IMR-90 (cell line): ENCODE measurements at regions not wholly inside any gene's neighbourhood (a gene's known extent, or its start where the extent isn't known, plus 50 kb on each side); places are given as distances from the start of the nearest gene placed in this dataset.

Experiments
- ATAC-seq: fragments of 200-7000 bp; cut with Tn5 transposase; 2 replicates; pipeline ENCODE4 v1.9.1; 2020; ENCODE audit warnings: low read depth, mild to moderate bottlenecking, moderate library complexity
- BruUV-seq: library from RNA; stranded (reverse); fragments of 400-500 nt; replicated peaks from 2 replicates; lab custom pipeline; 2021; lab: Mats Ljungman, UMichigan
- CTCF ChIA-PET: fragments of 300-600 bp; formaldehyde crosslinking; extraction: SDS; loops from one replicate; lab custom pipeline; 2021; ENCODE audit warnings: antibody characterized with exemption; lab: Yijun Ruan, JAX
- POLR2A ChIA-PET: fragments of 300-600 bp; sonication (Branson Sonifier 250); formaldehyde crosslinking; loops from one replicate; lab custom pipeline; 2022; ENCODE audit warnings: antibody characterized with exemption; ENCODE audit not compliant: unreplicated experiment; lab: Charles Lee
- DNase-seq: peaks from one replicate; pipeline ENCODE4 v3.0.0; 2013
- H2AFZ ChIP-seq: replicated peaks from 2 replicates; pipeline ENCODE3; 2013; ENCODE audit warnings: low read length, mild to moderate bottlenecking; ENCODE audit not compliant: poor library complexity
- H2AK5ac ChIP-seq: 2 replicates; pipeline ENCODE4 v1.6.1; 2013; ENCODE audit warnings: low read depth, low read length, inconsistent platforms
- H2AK9ac ChIP-seq: replicated peaks from 2 replicates; pipeline ENCODE3; 2013; ENCODE audit warnings: mild to moderate bottlenecking, low read depth, low read length, moderate library complexity; ENCODE audit not compliant: poor library complexity
- H2BK120ac ChIP-seq: 2 replicates; pipeline ENCODE4 v1.6.1; 2013; ENCODE audit warnings: low read depth, low read length, inconsistent platforms
- H2BK15ac ChIP-seq: 3 replicates; pipeline ENCODE4 v1.6.1; 2013; ENCODE audit warnings: low read depth, low read length, inconsistent platforms
- H2BK20ac ChIP-seq: 2 replicates; pipeline ENCODE4 v1.6.1; 2013; ENCODE audit warnings: low read depth, mild to moderate bottlenecking, inconsistent platforms, low read length, moderate library complexity
- H2BK5ac ChIP-seq: 2 replicates; pipeline ENCODE4 v1.6.1; 2013; ENCODE audit warnings: mild to moderate bottlenecking, low read depth, low read length, inconsistent platforms; ENCODE audit not compliant: poor library complexity, severe bottlenecking
- H3K14ac ChIP-seq: replicated peaks from 2 replicates; pipeline ENCODE4 v1.6.1; 2013; ENCODE audit warnings: low read depth, low read length, inconsistent platforms
- H3K18ac ChIP-seq: 2 replicates; pipeline ENCODE4 v1.6.1; 2013; ENCODE audit warnings: low read depth, low read length, control low read depth
- H3K23ac ChIP-seq: 2 replicates; pipeline ENCODE4 v1.6.1; 2013; ENCODE audit warnings: low read depth, low read length, inconsistent platforms
- H3K27ac ChIP-seq: 2 replicates; pipeline ENCODE4 v1.5.1; 2013; ENCODE audit warnings: mild to moderate bottlenecking, control low read depth, low read length; ENCODE audit not compliant: insufficient read depth
- H3K27me3 ChIP-seq: 2 replicates; pipeline ENCODE4 v1.6.1; 2013; ENCODE audit warnings: low read length; ENCODE audit not compliant: control insufficient read depth, insufficient read depth
- H3K36me3 ChIP-seq: 2 replicates; pipeline ENCODE4 v1.6.1; 2013; ENCODE audit warnings: low read length, mixed read lengths; ENCODE audit not compliant: control insufficient read depth, insufficient read depth
- H3K4ac ChIP-seq: 2 replicates; pipeline ENCODE4 v1.6.1; 2013; ENCODE audit warnings: low read depth, low read length, inconsistent platforms
- H3K4me1 ChIP-seq: 2 replicates; pipeline ENCODE4 v1.6.1; 2013; ENCODE audit warnings: low read length, mixed read lengths; ENCODE audit not compliant: control insufficient read depth, insufficient read depth
- H3K4me2 ChIP-seq: 2 replicates; pipeline ENCODE4 v1.6.1; 2013; ENCODE audit warnings: low read depth, mild to moderate bottlenecking, control low read depth, low read length, moderate library complexity
- H3K4me3 ChIP-seq: 2 replicates; pipeline ENCODE4 v1.5.1; 2013; ENCODE audit warnings: low read depth, mild to moderate bottlenecking, control low read depth, low read length, moderate library complexity; ENCODE audit not compliant: insufficient read depth
- H3K56ac ChIP-seq: 2 replicates; pipeline ENCODE4 v1.6.1; 2013; ENCODE audit warnings: low read length, inconsistent platforms; ENCODE audit not compliant: insufficient read depth; ENCODE audit errors: extremely low read depth
- H3K79me1 ChIP-seq, 2 experiments: 2 replicates each; pipeline ENCODE4 v1.6.1; 2013; ENCODE audit warnings: low read length in 2 of 2, inconsistent platforms in 1 of 2, low read depth in 1 of 2
- H3K9ac ChIP-seq: 2 replicates; pipeline ENCODE4 v1.6.1; 2013; ENCODE audit warnings: low read depth, low read length, control low read depth
- H3K9me1 ChIP-seq: 2 replicates; pipeline ENCODE4 v1.6.1; 2013; ENCODE audit warnings: low read length, inconsistent platforms; ENCODE audit not compliant: insufficient read depth
- H3K9me3 ChIP-seq: 2 replicates; pipeline ENCODE4 v1.6.1; 2013; ENCODE audit warnings: low read length; ENCODE audit not compliant: control insufficient read depth, insufficient read depth
- H4K20me1 ChIP-seq: 2 replicates; pipeline ENCODE4 v1.6.1; 2013; ENCODE audit warnings: low read length, inconsistent platforms; ENCODE audit not compliant: insufficient read depth
- H4K5ac ChIP-seq: 2 replicates; pipeline ENCODE4 v1.6.1; 2013; ENCODE audit warnings: mild to moderate bottlenecking, low read depth, low read length, control low read depth
- H4K8ac ChIP-seq, 2 experiments: 2 replicates each; pipeline ENCODE4 v1.6.1; 2013; ENCODE audit warnings: low read depth in 2 of 2, low read length in 2 of 2, control low read depth in 1 of 2, inconsistent platforms in 1 of 2
- H4K91ac ChIP-seq: 2 replicates; pipeline ENCODE4 v1.6.1; 2013; ENCODE audit warnings: low read depth, low read length, inconsistent platforms; ENCODE audit not compliant: insufficient read depth
- ELK1 ChIP-seq: fragments of 150-350 bp; IDR thresholded peaks from 2 replicates; pipeline ENCODE4 v1.6.1; 2016; ENCODE audit warnings: low read depth, mild to moderate bottlenecking, low read length, moderate library complexity, borderline replicate concordance
- POLR2A ChIP-seq: IDR thresholded peaks from 2 replicates; pipeline ENCODE4 v1.6.1; 2012; ENCODE audit warnings: mild to moderate bottlenecking, low read depth, low read length
- SMC3 ChIP-seq: fragments of 150-350 bp; IDR thresholded peaks from 2 replicates; pipeline ENCODE4 v1.6.1; 2016; ENCODE audit warnings: low read depth, mild to moderate bottlenecking, antibody characterized with exemption, low read length, moderate library complexity
- USF2 ChIP-seq: fragments of 150-350 bp; IDR thresholded peaks from 2 replicates; pipeline ENCODE4 v1.6.1; 2017; ENCODE audit warnings: mild to moderate bottlenecking, antibody characterized with exemption, low read length, low read depth
- WGBS, 2 experiments: methylation state at CpG; one replicate each; pipeline versions ENCODE4 v1.1.5 to v1.1.7; 2013; ENCODE audit warnings: missing lambda C conversion rate in 2 of 2; ENCODE audit not compliant: insufficient read length in 1 of 2; ENCODE audit errors: extremely low coverage in 2 of 2; 5-methylcytosine and 5-hydroxymethylcytosine counted together
- dilution Hi-C: fragments of 300-500 bp; cut with HindIII; formaldehyde crosslinking; loops from one replicate; pipeline ENCODE4 v1.14.3; 2018; ENCODE audit warnings: low sequenced_read_pairs; ENCODE audit not compliant: unreplicated experiment
- in situ Hi-C: fragments of 300-500 bp; cut with MboI; formaldehyde crosslinking; loops from 3 replicates; pipeline ENCODE4 v1.14.3; 2019; ENCODE audit warnings: low sequenced_read_pairs, inconsistent platforms, mixed read lengths
- intact Hi-C: fragments of 100-400 bp; cut with micrococcal nuclease; formaldehyde crosslinking; loops from 2 replicates; pipeline ENCODE4 v1.10.0; 2022

GRCh38 chr21:16743317-16743716 lies 769.5 kb upstream of the CXADR start:
- Histone ChIP-seq H2BK20ac (no peak overlapping the region), H3K4me3 (no peak overlapping the region), H3K56ac (no peak overlapping the region), H3K9me3 (no peaks in the 10 kb centered on the region), H3K79me1 (no peaks in the 10 kb centered on the region), H2BK5ac (no peak overlapping the region), H4K8ac (no peak overlapping the region), H3K27me3 (no peaks in the 10 kb centered on the region), H2AFZ (no peak overlapping the region), H3K36me3 (no peaks in the 10 kb centered on the region), H2BK120ac (no peak overlapping the region), H3K14ac (no peak overlapping the region), H3K9ac (no peak overlapping the region), H4K5ac (no peak overlapping the region), H3K27ac (no peak overlapping the region), H4K20me1 (no peaks in the 10 kb centered on the region), H2AK5ac (no peak overlapping the region), H3K4me2 (no peak overlapping the region), H2AK9ac (no peak overlapping the region), H4K91ac (no peak overlapping the region), H3K9me1 (no peaks in the 10 kb centered on the region), H2BK15ac (no peak overlapping the region), H3K18ac (no peak overlapping the region), H3K4me1 (no peaks in the 10 kb centered on the region), H3K4ac (no peak overlapping the region), H3K23ac (no peak overlapping the region)
- POLR2A ChIA-PET = no interaction called here
- ATAC-seq (no peak), DNase-seq (no peak)
- intact Hi-C loops (no loop called here), dilution Hi-C loops (no loop called here), in situ Hi-C loops (no loop called here)
- WGBS, 2 experiments = no CpG with 5 or more reads among the region's 1 CpG
- CTCF ChIA-PET = no interaction called here
- no TSS peak for BruUV-seq
- TF ChIP-seq POLR2A (no peak), SMC3 (no peak), USF2 (no peak), ELK1 (no peak)
